HL-60 (cell line): ENCODE measurements at regions not wholly inside any gene's neighbourhood (a gene's known extent, or its start where the extent isn't known, plus 50 kb on each side); places are given as distances from the start of the nearest gene placed in this dataset.

Experiments
- GABPA ChIP-seq: IDR thresholded peaks from 2 replicates; pipeline ENCODE4 v1.6.1; 2012; ENCODE audit warnings: low read depth
- TF ChIP-seq, protein P1 (sequence below): IDR thresholded peaks from one replicate; pipeline ENCODE4 v1.5.1; 2011; ENCODE audit warnings: low read length, control low read depth, inconsistent platforms; ENCODE audit not compliant: insufficient read depth
- TF ChIP-seq, protein P2 (sequence below): IDR thresholded peaks from 2 replicates; pipeline ENCODE4 v1.6.1; 2012; ENCODE audit warnings: low read depth; ENCODE audit not compliant: insufficient replicate concordance

DNA sequence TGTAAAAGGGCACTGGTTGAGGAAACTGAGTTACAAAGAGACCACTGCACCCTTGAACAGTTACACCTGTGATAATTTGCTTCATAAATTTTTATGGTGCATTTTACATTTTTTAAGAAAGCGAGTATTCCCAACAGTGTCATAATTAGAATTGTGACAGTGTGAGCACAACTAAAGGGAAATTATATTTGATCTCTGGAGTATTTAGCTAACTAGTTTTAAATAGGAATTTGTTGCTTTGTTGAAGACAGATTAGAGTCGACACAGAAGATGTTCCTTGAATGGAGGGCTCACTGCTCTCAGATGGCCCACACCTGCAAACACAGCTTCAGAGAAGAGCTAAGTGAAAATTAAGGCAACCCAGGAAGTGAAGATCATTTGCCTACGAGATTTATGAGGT lies 555.0 kb upstream of the GOT2 start:
- TF ChIP-seq, protein P1, sequence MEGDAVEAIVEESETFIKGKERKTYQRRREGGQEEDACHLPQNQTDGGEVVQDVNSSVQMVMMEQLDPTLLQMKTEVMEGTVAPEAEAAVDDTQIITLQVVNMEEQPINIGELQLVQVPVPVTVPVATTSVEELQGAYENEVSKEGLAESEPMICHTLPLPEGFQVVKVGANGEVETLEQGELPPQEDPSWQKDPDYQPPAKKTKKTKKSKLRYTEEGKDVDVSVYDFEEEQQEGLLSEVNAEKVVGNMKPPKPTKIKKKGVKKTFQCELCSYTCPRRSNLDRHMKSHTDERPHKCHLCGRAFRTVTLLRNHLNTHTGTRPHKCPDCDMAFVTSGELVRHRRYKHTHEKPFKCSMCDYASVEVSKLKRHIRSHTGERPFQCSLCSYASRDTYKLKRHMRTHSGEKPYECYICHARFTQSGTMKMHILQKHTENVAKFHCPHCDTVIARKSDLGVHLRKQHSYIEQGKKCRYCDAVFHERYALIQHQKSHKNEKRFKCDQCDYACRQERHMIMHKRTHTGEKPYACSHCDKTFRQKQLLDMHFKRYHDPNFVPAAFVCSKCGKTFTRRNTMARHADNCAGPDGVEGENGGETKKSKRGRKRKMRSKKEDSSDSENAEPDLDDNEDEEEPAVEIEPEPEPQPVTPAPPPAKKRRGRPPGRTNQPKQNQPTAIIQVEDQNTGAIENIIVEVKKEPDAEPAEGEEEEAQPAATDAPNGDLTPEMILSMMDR = no peak
- no peak for TF ChIP-seq GABPA
- TF ChIP-seq, protein P2, sequence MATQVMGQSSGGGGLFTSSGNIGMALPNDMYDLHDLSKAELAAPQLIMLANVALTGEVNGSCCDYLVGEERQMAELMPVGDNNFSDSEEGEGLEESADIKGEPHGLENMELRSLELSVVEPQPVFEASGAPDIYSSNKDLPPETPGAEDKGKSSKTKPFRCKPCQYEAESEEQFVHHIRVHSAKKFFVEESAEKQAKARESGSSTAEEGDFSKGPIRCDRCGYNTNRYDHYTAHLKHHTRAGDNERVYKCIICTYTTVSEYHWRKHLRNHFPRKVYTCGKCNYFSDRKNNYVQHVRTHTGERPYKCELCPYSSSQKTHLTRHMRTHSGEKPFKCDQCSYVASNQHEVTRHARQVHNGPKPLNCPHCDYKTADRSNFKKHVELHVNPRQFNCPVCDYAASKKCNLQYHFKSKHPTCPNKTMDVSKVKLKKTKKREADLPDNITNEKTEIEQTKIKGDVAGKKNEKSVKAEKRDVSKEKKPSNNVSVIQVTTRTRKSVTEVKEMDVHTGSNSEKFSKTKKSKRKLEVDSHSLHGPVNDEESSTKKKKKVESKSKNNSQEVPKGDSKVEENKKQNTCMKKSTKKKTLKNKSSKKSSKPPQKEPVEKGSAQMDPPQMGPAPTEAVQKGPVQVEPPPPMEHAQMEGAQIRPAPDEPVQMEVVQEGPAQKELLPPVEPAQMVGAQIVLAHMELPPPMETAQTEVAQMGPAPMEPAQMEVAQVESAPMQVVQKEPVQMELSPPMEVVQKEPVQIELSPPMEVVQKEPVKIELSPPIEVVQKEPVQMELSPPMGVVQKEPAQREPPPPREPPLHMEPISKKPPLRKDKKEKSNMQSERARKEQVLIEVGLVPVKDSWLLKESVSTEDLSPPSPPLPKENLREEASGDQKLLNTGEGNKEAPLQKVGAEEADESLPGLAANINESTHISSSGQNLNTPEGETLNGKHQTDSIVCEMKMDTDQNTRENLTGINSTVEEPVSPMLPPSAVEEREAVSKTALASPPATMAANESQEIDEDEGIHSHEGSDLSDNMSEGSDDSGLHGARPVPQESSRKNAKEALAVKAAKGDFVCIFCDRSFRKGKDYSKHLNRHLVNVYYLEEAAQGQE = no peak
